Neural cell (in vitro differentiated cells): ENCODE measurements at regions not wholly inside any gene's neighbourhood (a gene's known extent, or its start where the extent isn't known, plus 50 kb on each side); places are given as distances from the start of the nearest gene placed in this dataset.

Experiments
- H2AFZ ChIP-seq: fragments of 200-600, 300-800 bp; sonication (generic), shearing (Covaris generic); 2 replicates; pipeline ENCODE4 v1.6.0; 2014; ENCODE audit warnings: low read depth, mild to moderate bottlenecking, antibody characterized with exemption, low read length, moderate library complexity
- H3F3A ChIP-seq: fragments of 200-600 bp; shearing (Covaris generic); 2 replicates; pipeline ENCODE4 v1.6.1; 2016; ENCODE audit warnings: mild to moderate bottlenecking, moderate library complexity, mixed read lengths, antibody characterized with exemption, low read length; ENCODE audit not compliant: insufficient read depth, poor library complexity, severe bottlenecking
- H3K27ac ChIP-seq: fragments of 200-600, 300-800 bp; sonication (generic), shearing (Covaris generic); 2 replicates; pipeline ENCODE4 v1.5.1; 2014; ENCODE audit warnings: mild to moderate bottlenecking, low read length, moderate library complexity
- H3K27me3 ChIP-seq: fragments of 300-800, 200-600 bp; sonication (generic), shearing (Covaris generic); 2 replicates; pipeline ENCODE4 v1.6.0; 2014; ENCODE audit warnings: mild to moderate bottlenecking, low read depth, low read length, moderate library complexity; ENCODE audit not compliant: insufficient read depth
- H3K36me3 ChIP-seq: fragments of 300-800, 200-600 bp; sonication (generic), shearing (Covaris generic); 2 replicates; pipeline ENCODE4 v1.5.1; 2014; ENCODE audit warnings: mild to moderate bottlenecking, antibody characterized with exemption, low read length, moderate library complexity; ENCODE audit not compliant: insufficient read depth
- H3K4me2 ChIP-seq: fragments of 300-800, 200-600 bp; sonication (generic), shearing (Covaris generic); 2 replicates; pipeline ENCODE4 v1.6.0; 2014; ENCODE audit warnings: mild to moderate bottlenecking, low read length
- H3K4me3 ChIP-seq: fragments of 300-800, 200-600 bp; sonication (generic), shearing (Covaris generic); 2 replicates; pipeline ENCODE4 v1.5.1; 2014; ENCODE audit warnings: mild to moderate bottlenecking, low read length, moderate library complexity
- H3K79me2 ChIP-seq: fragments of 200-600 bp; shearing (Covaris generic); replicated peaks from 2 replicates; pipeline ENCODE4 v1.6.0; 2014; ENCODE audit warnings: mild to moderate bottlenecking, low read length, moderate library complexity; ENCODE audit not compliant: insufficient read depth
- H3K9ac ChIP-seq: fragments of 300-800, 200-600 bp; sonication (generic), shearing (Covaris generic); 2 replicates; pipeline ENCODE4 v1.6.1; 2016; ENCODE audit warnings: mild to moderate bottlenecking, low read length, mixed read lengths
- H3K9me2 ChIP-seq: fragments of 200-600 bp; shearing (Covaris generic); 2 replicates; pipeline ENCODE4 v1.6.1; 2016; ENCODE audit warnings: mild to moderate bottlenecking, low read length, mixed read lengths; ENCODE audit not compliant: insufficient read depth
- H3K9me3 ChIP-seq: fragments of 200-600, 300-800 bp; sonication (generic), shearing (Covaris generic); 2 replicates; pipeline ENCODE4 v1.6.1; 2016; ENCODE audit warnings: mild to moderate bottlenecking, mixed run types, low read length, moderate library complexity, mixed read lengths
- H4K20me1 ChIP-seq: fragments of 200-600 bp; shearing (Covaris generic); 2 replicates; pipeline ENCODE4 v1.6.1; 2016; ENCODE audit warnings: mild to moderate bottlenecking, mixed run types; ENCODE audit not compliant: insufficient read depth
- CTCF ChIP-seq: fragments of 450-650 bp; IDR thresholded peaks from 2 replicates; pipeline ENCODE4 v1.5.1; 2014; ENCODE audit warnings: antibody characterized with exemption, mild to moderate bottlenecking, moderate library complexity; ENCODE audit not compliant: poor library complexity, severe bottlenecking
- EP300 ChIP-seq: fragments of 450-650 bp; conservative IDR thresholded peaks from 2 replicates; pipeline ENCODE4 v1.6.1; 2014; ENCODE audit warnings: antibody characterized with exemption, mild to moderate bottlenecking, moderate library complexity; ENCODE audit not compliant: poor library complexity, severe bottlenecking
- EZH2 ChIP-seq: fragments of 200-600, 300-800 bp; shearing (Covaris generic), sonication (generic); IDR thresholded peaks from 2 replicates; pipeline ENCODE4 v1.6.1; 2014; ENCODE audit warnings: antibody characterized with exemption, low read length, borderline replicate concordance, mild to moderate bottlenecking; ENCODE audit not compliant: insufficient read depth, poor library complexity, severe bottlenecking
- MXI1 ChIP-seq: fragments of 450-650 bp; conservative IDR thresholded peaks from 2 replicates; pipeline ENCODE4 v1.6.1; 2014; ENCODE audit warnings: antibody characterized with exemption, mild to moderate bottlenecking; ENCODE audit not compliant: poor library complexity, severe bottlenecking
- POLR2AphosphoS5 ChIP-seq: IDR thresholded peaks from 2 replicates; pipeline ENCODE4 v1.6.1; 2012
- RAD21 ChIP-seq: fragments of 450-650 bp; conservative IDR thresholded peaks from 2 replicates; pipeline ENCODE4 v1.6.1; 2014; ENCODE audit warnings: antibody characterized with exemption, mild to moderate bottlenecking, moderate library complexity
- REST ChIP-seq: IDR thresholded peaks from 2 replicates; pipeline ENCODE4 v1.6.1; 2012; ENCODE audit warnings: borderline replicate concordance
- SMC3 ChIP-seq: fragments of 450-650 bp; conservative IDR thresholded peaks from 2 replicates; pipeline ENCODE4 v1.6.1; 2014; ENCODE audit warnings: antibody characterized with exemption, mild to moderate bottlenecking, moderate library complexity; ENCODE audit not compliant: poor library complexity
- TAF1 ChIP-seq: IDR thresholded peaks from 2 replicates; pipeline ENCODE4 v1.6.1; 2012; ENCODE audit warnings: low read depth

GRCh38 chr20:40232273-40232672 is 456.8 kb downstream of the MAFB start:
- no peak for TF ChIP-seq RAD21
- no peak for TF ChIP-seq SMC3
- TF ChIP-seq POLR2AphosphoS5 = no peak
- TF ChIP-seq CTCF = no peak
- no peak for TF ChIP-seq EZH2
- no peak for TF ChIP-seq REST
- no peak for TF ChIP-seq MXI1
- TF ChIP-seq TAF1 = no peak
- TF ChIP-seq EP300 = no peak
- Histone ChIP-seq H3K4me2 (no peak overlapping the region), H3K9ac (no peak overlapping the region), H3K9me3 (no peaks in the 10 kb centered on the region), H3F3A (no peaks in the 10 kb centered on the region), H3K79me2 (no peaks in the 10 kb centered on the region), H4K20me1 (no peaks in the 10 kb centered on the region), H3K36me3 (no peaks in the 10 kb centered on the region), H3K4me3 (no peak overlapping the region), H3K9me2 (no peaks in the 10 kb centered on the region), H3K27ac (no peak overlapping the region), H3K27me3 (no peaks in the 10 kb centered on the region), H2AFZ (no peak overlapping the region)

GRCh38 chr20:40230486-40230885 is 458.6 kb downstream of the MAFB start:
- Histone ChIP-seq H2AFZ (no peak overlapping the region), H3K9ac (no peak overlapping the region), H3K36me3 (no peaks in the 10 kb centered on the region), H3K9me2 (no peaks in the 10 kb centered on the region), H3K27ac (no peak overlapping the region), H3K27me3 (no peaks in the 10 kb centered on the region), H3K79me2 (no peaks in the 10 kb centered on the region), H4K20me1 (no peaks in the 10 kb centered on the region), H3K4me3 (no peak overlapping the region), H3K4me2 (no peak overlapping the region), H3F3A (no peaks in the 10 kb centered on the region), H3K9me3 (no peaks in the 10 kb centered on the region)
- TF ChIP-seq RAD21 (no peak), MXI1 (no peak), CTCF (no peak), SMC3 (no peak), EZH2 (no peak), REST (no peak), TAF1 (no peak), EP300 (no peak), POLR2AphosphoS5 (no peak)
